HEK293 (cell line): ENCODE measurements at regions not wholly inside any gene's neighbourhood (a gene's known extent, or its start where the extent isn't known, plus 50 kb on each side); places are given as distances from the start of the nearest gene placed in this dataset.

Experiments used
- CTCF ChIP-seq: fragments of 450-650 bp; formaldehyde crosslinking; IDR thresholded peaks from 2 replicates; pipeline ENCODE4 v1.5.1; 2016; ENCODE audit warnings: missing biosample characterization, missing genetic modification characterization
- HOXC10 ChIP-seq: sonication (generic); formaldehyde crosslinking; IDR thresholded peaks from 2 replicates; pipeline ENCODE4 v1.8.1; 2023; ENCODE audit warnings: mild to moderate bottlenecking, missing genetic modification reagents
- HOXD13 ChIP-seq: sonication (generic); formaldehyde crosslinking; IDR thresholded peaks from 2 replicates; pipeline ENCODE4 v1.8.0; 2022; ENCODE audit warnings: missing genetic modification reagents, borderline replicate concordance
- KLF1 ChIP-seq: fragments of 450-650 bp; formaldehyde crosslinking; IDR thresholded peaks from 2 replicates; pipeline ENCODE4 v1.5.1; 2016; ENCODE audit warnings: missing biosample characterization, missing genetic modification characterization
- REST ChIP-seq: fragments of 450-650 bp; formaldehyde crosslinking; IDR thresholded peaks from 2 replicates; pipeline ENCODE4 v1.5.1; 2016; ENCODE audit warnings: missing biosample characterization, missing genetic modification characterization
- YY1 ChIP-seq: fragments of 450-650 bp; formaldehyde crosslinking; IDR thresholded peaks from 2 replicates; pipeline ENCODE4 v1.5.1; 2018; ENCODE audit warnings: missing biosample characterization, missing genetic modification characterization
- ZBTB1 ChIP-seq: fragments of 450-650 bp; formaldehyde crosslinking; IDR thresholded peaks from 2 replicates; pipeline ENCODE4 v1.5.1; 2016; ENCODE audit warnings: missing biosample characterization, missing genetic modification characterization
- ZFP3 ChIP-seq: fragments of 450-650 bp; formaldehyde crosslinking; IDR thresholded peaks from 2 replicates; pipeline ENCODE4 v1.5.1; 2016; ENCODE audit warnings: low read depth, missing biosample characterization, missing genetic modification characterization
- ZNF19 ChIP-seq: fragments of 450-650 bp; formaldehyde crosslinking; IDR thresholded peaks from 2 replicates; pipeline ENCODE4; 2016; ENCODE audit warnings: missing biosample characterization, missing genetic modification characterization, low read depth
- ZNF274 ChIP-seq, 2 experiments: fragments of 200-500 bp in 1 of 2; fragments of 450-650 bp in 1 of 2; sonication (Bioruptor generic) in 1 of 2; formaldehyde crosslinking in 1 of 2; IDR thresholded peaks; 2 replicates each; pipeline versions ENCODE4 v1.5.1 to v1.6.1; 2014 to 2016; ENCODE audit warnings: borderline replicate concordance in 1 of 2, inconsistent platforms in 1 of 2, low read length in 1 of 2, missing biosample characterization in 1 of 2, missing genetic modification characterization in 1 of 2
- ZNF394 ChIP-seq: fragments of 450-650 bp; formaldehyde crosslinking; IDR thresholded peaks from 2 replicates; pipeline ENCODE4 v1.5.1; 2016; ENCODE audit warnings: missing biosample characterization, missing genetic modification characterization, mild to moderate bottlenecking, moderate library complexity, borderline replicate concordance
- ZNF423 ChIP-seq: fragments of 450-650 bp; formaldehyde crosslinking; IDR thresholded peaks from 2 replicates; pipeline ENCODE4 v1.5.1; 2016; ENCODE audit warnings: missing biosample characterization, missing genetic modification characterization
- ZNF561 ChIP-seq: fragments of 450-650 bp; IDR thresholded peaks from 2 replicates; pipeline ENCODE4 v1.5.1; 2018; ENCODE audit warnings: missing biosample characterization, missing genetic modification characterization, borderline replicate concordance

DNA sequence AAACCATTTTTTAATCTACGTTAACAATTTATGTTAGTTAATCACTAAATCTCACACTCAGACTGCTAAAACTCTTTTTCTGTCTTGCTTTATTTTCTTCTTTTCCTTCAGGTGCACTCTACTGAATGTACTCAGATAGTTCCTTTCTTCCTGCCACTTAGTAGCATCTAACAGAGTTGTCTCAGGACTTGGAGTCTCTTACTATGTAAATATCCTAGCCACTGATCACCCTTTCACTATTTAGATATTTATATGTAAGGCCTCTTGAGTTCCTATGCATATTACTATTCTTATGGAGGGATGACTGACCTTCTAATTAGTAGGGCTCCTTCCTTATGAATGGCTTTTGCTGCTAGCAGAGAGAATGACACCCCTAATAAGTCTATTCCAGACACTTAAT is 586.3 kb downstream of the RERGL start:
- TF ChIP-seq CTCF (tag by site-specific recombination): no peak
- no peak for TF ChIP-seq ZNF394 (tag by site-specific recombination)
- TF ChIP-seq YY1: no peak
- no peak for TF ChIP-seq ZNF19 (tag by site-specific recombination)
- no peak for TF ChIP-seq ZNF423 (tag by site-specific recombination)
- TF ChIP-seq ZBTB1: no peak
- TF ChIP-seq ZNF274 (IDR thresholded peaks at IDR 0.05; ENCODE audit: low read length): no peak
- no peak for TF ChIP-seq ZNF274 (tag by site-specific recombination; IDR thresholded peaks at IDR 0.05; ENCODE audit: borderline replicate concordance)
- TF ChIP-seq HOXC10 (CRISPR knock-in tag): no peak
- TF ChIP-seq HOXD13: no peak
- no peak for TF ChIP-seq REST (tag by site-specific recombination)
- no peak for TF ChIP-seq ZNF561 (tag by site-specific recombination)
- no peak for TF ChIP-seq KLF1 (tag by site-specific recombination)
- TF ChIP-seq ZFP3 (tag by site-specific recombination): no peak
